Hippocampal formation (tissue), 2 donors: ENCODE measurements at regions not wholly inside any gene's neighbourhood (a gene's known extent, or its start where the extent isn't known, plus 50 kb on each side); places are given as distances from the start of the nearest gene placed in this dataset.
"Not testable (repeated sequence)": the region's sequence is repeated elsewhere in the genome, so short reads cannot be mapped to it uniquely, and the experiment has no call there.

Experiments used
- DNase-seq, 2 donors: peaks; one replicate each; lab custom pipeline; 2025; lab: John Stamatoyannopoulos, UW

DNA sequence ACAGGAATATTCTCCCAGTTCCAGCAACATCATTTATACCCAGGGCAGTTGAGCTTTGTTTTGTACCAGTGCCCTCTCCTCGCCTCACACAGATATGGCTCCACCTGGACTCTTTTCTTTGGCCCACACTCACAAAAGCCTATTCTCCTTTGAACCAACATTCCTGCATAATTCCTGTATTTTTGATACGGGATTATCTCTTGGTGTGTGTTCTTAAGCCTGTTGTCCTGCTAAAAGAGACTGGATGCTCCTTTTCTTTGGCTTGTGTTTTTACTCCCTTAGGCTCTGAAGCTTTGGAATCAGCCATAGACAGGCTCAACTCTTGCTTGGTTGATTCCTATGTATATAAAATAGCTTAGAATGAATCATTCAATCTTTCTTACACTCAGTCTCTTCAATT is 305.4 kb upstream of the SATB1 start:
- no peak for DNase-seq

DNA sequence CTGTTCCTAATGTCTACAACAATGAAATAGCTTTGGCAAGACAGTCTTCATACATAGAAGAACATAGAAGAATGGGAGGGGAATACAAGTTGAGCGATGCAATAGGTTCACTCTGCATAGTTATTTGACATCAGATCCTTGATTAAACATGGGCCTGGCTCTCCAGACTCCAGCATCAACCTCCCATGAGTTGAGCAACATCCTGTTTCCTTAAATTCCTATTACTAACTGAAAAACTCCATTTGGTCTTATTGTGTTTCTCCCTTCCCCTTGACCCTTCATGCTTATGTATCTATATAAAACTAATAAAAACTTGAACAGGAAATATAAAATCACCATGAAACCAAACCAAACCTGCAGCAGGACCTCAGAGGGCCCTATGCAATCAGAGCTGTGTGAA is 304.5 kb upstream of the SATB1 start:
- DNase-seq = no peak

DNA sequence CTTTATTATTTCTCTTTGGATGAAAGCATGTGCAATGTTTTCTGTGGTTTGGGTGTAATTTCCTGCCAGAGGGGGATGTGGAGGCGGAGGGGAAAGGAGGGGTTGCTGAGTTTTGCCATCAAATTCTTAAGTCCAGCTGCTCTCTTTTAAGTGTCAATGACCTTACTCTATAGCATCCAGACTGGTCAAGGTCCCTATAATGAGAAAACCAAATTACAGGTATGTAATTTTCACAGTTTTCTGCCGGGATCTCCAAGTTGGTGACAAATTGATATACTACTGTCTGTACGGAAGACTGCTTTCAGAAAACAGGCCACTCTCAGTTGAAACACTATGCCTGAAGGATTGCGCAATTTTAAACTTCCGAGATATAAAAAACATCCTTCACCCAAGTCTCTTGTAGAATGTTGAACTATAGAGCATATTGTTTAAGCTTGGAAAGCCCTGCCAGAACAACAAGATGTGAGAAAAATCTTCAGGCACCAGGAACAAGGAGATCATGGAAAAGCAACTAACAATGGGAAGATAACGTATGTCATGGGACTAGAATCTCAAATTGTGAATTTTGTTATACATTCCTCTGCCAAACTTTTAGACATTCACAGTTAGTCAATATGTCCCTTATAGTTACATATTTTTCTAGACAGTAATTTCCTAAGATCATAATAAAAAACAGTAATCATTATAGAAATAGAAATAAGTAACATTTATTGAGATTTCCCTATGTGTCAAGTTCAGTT is 300.7 kb upstream of the SATB1 start:
- no peak for DNase-seq

DNA sequence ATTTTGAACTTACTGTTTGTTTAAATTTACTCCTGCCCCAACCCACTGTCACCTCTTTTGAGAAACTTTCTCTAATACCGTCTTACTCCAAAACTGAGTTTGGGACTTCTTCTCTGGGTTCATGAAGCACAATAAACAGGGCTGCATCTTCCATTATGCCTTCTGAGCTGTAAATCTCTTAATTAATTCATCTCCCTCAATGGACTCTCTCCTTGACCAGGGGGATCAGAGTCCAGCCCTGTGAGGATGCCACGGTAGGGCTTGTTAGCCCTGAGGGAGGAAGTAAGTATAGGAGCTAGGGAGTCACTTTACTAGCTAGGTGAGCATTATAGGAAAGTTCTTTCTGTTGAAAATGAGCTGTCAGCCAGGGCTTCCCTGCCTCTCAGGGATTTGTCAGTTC is 299.3 kb upstream of the SATB1 start:
- no peak for DNase-seq

DNA sequence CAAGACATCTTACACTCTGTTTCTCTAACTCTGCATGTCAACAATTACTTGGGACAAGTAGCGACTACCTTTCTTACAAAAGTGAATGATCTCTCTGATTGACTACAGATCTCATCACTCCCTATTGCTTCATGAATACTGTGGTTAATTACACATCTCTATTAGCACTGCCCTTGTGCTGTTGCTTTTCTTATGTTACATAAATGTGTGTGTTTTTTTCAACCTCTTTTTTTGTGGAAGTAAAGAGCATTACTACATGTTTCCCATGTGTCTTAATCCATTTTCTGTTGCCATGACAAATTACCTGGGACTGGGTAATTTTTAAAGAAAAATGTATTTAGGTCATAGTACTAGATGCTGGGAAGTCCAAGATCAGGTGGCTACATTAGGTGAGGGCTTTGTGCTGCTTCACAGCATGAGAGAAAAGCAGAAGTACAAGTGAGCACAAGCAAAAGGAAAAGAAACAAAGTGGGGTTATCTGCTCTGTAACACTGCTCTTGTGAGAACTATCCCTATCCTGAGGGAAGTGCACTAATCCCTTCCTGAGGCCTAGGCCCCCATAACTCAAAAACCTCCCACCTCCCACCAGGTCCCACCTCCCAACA is 298.2 kb upstream of the SATB1 start:
- no peak for DNase-seq

DNA sequence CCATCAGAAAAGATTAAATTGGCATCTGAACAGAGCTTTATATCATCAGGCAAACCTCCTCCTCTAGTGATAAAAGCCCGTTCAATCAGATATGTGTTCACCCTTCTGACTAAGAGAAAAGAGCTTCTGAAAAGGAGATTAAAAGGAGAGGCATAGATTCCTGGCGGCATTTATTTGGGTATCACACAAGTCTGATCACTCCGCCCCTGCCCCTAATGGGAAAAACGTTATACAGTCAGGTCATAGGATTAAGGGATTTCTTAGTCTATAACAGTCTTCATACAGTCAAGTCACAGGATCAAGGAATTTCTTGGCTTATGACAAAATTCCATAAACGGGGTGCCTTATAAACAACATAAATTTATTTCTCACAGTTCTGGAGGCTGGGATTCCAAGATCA is 295.4 kb upstream of the SATB1 start:
- DNase-seq = no peak

DNA sequence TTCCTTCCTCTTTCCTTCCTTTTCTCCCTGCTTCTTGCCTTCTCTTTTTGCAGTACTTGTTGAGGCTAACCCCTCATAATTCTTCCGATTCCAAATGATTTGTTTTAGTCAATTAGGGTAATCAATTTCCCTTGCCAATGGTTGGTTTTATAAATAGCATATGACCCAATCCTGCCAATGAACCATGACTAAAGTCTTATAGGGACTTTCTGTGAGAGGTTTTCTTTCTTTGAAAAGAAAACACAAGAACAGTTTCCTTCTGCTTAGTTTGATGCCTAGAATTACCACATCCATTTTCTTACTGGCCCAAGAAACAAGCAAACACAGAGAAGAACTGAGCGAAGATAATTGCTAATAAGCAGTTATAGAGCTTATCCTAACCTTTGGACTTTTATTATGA is 292.5 kb upstream of the SATB1 start:
- no peak for DNase-seq

DNA sequence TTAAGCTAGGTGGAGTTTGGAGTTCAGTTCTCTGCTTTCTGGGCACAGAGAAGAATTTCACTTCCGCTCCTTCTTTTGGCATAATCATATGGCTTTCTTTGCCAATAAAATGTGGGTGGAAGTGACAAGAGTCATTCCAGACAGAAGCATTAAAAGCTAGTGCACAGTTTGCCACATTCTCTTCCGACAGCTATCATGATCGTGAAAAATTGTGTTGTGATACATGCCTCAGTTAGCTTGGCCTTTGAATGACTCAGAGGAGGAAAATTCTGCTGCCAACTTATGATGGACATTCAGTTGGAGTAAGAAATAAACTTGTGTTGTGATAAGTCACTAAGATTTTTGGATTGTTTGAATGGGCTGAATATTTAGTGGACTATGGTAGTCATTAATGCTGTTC is 291.7 kb upstream of the SATB1 start:
- DNase-seq = no peak

DNA sequence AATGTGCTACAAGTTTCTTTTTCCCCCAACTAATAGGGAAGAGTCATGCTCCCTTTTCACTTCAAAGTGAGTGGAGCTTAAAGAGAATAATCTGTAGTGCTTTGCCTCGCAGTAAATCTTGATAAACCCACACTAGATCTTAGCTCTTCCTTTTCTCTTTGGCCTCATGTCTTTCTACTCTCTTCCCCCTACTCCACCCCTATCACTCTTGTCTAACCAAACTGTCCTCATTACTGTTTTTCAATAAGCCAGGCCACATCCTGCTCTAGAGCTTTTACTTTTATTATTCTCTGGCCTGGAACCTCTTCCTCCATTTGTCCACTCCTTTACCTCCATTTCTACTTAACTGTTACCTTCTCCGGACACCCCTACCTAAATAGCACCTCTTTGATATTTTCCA is 291.0 kb upstream of the SATB1 start:
- DNase-seq = no peak

DNA sequence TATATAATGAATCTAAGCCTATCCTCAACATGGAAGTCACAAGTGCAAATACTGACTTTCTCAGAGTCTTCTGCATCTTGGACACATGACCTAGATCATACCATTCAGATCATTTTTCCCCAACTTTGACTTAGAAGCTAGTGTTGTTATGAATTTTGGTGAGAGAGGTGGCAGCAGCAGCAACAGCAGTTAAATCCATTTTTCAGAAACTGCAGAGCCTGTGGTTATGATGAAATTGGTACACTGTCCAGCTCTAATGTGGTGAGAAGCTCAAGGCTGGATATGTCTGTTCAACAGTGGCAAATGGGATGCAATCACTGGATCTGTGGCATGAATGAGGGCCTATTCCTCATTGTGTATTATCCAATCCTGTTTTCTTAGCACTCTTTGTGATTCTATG is 290.1 kb upstream of the SATB1 start:
- DNase-seq = no peak

DNA sequence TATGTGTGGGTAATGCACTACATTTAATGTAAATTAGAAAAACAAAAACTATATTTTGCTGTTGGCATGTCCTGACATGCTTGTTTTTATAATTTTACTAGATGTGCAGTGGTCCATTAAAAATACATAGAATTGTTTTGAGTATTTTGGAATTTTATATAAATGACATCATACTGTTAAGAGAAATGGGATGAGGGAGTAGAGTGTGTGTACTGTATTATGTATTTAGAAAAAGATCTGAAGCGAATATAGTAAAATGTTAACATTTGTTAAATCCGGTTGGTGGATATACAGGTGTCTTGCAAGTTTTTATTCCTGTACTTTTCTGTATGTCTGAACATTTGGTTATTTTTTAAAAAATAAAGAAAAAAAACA is 288.4 kb upstream of the SATB1 start:
- no peak for DNase-seq

DNA sequence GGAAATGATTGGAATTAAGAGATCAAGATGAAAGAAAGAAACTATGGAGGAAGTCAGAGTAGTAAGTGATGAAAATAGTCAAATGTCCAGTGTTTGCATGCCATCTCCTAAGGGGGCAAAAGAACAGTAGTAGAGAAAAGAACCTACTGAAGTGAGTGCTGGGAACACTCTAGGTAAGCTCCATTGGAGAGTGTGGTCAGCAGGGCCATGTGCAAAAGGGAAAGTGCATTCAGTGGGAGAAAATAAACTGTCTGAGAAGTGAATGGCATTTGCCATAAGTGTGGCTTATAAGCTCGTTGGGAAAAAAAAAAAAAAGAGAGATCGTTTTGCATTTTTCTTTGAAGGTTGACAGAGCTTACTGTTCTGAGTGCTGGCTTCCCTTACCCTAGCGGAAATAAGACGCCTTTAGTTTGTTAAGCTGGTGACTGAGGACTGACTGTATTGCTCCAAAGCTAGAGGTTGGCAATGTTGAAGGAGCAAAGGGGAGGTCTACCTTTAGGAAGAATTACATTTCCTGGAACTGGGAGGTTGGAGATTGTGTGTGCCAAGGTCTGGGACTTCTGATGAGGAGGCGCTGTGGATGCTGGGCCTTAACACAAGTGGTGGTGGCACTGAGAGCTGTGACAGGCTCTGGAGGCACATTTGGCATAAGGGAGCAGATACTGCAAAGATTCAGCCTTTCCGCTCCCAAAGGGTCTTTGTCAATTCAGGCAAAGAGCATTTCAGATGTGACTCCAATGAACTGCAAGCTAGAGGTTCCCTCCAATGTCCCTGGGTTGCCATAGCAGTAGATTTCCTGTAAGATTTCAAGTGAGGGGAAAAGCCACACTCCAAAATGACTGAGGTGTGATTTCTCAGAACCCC is 287.8 kb upstream of the SATB1 start:
- no peak for DNase-seq

DNA sequence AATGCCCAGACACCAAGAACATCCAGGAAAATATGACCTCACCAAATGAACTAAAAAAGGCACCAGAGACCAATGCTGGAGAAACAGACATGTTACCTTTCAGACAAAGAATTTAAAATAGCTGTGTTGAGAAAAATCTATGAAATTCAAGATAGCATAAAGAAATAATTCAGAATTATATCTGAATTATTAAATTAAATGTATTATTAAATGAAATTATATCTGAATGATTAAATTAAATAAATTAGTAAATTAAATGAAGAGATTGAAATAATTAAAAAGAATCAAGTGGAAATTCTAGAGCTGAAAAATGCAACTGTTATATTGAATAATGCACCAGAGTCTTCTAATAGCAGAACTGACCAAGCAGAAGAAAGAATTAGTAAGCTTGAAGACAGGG is 279.2 kb upstream of the SATB1 start:
- DNase-seq = no peak

DNA sequence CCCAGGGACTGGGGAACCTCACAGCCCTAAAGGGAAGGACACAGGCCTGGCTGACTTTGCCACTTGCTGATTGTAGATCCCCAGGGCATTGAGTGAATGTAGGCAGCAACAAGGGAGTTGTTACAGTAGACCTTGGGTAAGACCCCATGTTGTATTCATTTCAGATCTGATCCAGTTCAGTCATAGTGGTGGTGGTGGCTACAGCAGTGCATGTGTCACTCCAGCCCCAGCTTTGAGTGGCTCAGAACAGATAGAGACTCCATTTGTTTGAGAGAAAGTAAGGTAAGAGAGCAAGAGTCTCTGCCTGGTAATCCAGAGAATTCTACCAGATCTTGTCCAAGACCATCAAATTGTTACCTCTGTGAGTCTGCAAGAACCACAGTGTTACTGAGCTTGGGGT is 278.7 kb upstream of the SATB1 start:
- no peak for DNase-seq

DNA sequence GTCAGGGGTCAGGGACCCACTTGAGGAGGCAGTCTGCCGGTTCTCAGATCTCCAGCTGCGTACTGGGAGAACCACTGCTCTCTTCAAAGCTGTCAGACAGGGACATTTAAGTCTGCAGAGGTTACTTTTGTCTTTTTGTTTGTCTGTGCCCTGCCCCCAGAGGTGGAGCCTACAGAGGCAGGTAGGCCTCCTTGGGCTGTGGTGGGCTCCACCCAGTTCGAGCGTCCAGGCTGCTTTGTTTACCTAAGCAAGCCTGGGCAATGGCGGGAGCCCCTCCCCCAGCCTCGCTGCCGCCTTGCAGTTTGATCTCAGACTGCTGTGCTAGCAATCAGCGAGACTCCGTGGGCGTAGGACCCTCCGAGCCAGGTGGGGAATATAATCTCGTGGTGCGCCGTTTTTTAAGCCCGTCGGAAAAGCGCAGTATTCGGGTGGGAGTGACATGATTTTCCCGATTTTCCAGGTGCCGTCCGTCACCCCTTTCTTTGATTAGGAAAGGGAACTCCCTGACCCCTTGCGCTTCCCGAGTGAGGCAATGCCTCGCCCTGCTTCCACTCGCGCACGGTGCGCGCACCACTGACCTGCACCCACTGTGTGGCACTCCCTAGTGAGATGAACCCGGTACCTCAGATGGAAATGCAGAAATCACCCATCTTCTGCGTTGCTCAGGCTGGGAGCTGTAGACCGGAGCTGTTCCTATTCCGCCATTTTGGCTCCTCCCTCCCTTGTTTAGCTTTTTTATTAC is 268.6 kb upstream of the SATB1 start:
- DNase-seq = not testable (repeated sequence)

DNA sequence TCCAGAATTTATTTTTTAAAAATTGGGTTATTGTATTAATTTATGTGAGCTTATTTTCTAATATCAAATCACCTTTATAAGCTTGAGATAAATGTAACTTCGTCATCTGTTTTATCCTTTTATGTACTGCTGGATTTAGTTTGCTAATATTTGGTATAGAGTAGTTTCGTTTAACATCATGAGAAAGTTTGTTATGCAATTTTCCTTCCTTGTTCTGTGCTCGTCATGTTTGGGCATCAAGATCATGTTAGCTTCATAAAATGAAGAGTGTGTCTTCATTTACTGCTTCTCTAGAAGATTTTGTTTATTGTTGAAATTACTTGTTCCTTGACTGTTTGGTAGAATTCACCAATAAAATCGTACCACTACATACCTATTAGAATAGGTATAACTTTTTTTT is 262.1 kb upstream of the SATB1 start:
- DNase-seq = no peak

DNA sequence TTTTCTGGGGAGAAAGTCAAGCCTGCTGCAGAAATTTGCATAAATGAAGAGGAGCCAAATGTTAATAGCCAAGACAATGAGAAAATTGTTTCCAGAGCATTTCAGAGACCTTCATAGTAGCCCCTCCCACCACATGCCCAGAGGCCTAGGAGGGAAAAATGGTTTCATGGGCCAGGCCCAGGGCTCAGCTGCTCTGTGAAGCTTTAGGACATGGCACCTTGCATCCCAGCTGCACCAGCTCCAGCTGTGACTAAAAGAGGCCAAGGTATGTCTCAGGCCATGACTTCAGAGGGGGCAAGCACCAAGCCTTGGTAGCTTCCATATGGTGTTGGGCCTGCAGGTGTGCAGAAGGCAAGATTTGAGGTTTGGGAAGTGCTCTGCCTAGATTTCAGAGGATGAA is 258.8 kb upstream of the SATB1 start:
- no peak for DNase-seq

DNA sequence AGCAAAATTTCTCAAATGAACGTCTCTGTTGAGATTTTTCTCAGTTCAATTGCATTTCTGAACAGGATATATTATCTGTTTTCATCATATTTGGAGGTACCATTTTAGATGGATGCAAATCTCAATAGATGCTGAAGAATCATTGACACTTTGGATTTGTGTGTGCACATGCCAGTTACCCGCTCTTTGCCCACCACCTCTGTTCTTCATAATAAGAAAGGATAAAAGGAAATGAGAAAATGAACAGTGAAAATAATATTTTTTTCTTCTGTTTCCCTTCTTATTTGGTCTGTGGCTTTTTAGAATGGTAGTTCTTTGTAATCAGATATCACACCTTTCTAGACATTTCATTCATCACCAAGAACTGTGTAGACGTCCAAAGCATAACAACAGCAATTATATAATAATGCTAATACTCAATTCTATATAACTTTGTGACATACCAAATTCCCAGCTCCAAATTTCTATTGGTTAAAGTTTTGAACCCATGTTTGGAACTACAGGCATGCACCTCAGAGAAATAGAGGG is 256.7 kb upstream of the SATB1 start:
- DNase-seq = no peak

DNA sequence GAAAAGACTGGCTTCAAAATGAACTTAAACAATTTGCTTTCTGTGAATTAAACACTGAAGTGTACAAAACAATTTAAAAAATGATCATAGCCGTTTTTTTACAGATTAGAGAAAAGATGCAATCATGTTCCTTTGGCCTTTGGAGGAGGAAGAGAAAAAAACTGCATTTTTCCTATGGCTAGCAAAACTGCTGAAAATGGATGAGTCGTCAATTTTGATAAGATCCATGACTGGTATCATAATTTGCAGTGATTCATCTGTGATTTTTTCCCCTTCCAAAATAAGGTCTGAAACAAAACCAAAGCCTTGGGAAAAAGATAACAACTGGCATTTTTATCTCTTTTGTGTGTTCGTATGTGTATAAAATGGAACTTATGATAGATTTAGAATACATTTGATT is 255.6 kb upstream of the SATB1 start:
- no peak for DNase-seq

DNA sequence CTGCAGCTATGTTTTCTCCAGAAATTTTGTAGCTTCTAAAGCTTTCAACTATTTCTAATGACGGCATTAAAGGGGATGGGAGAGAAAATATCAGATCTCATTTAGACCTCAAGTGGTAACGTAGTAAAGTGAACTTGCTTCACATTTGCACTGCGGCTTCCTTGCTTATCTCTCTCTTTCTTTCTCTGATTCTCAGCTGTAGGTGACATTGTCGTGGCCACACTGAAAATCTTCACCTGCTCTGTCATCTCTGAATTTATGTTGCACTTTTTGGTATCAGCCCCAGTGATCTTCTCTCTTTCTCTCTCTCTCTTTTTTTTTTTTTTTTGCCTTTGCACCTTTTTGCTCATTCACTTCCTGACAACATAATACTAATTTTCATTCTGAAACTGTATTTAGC is 254.1 kb upstream of the SATB1 start:
- no peak for DNase-seq

DNA sequence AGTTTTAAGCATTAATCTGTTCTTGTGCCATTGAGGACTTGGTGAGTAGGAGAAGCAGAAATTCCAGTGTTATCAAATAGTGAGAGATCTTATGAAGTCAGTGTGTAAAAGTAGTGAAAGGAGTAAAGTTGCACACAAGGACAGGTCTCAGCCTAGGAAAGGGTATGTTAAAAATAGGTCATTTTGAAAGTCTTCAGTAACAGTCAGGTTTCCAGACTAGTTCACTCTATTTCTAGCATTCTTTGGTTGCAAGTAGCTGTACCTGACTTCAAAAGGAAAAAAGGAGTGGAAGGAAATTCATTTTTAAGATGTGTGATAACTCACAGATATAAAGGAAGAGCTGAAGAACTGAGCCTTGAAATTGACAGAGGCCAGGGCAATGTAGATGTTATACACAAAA is 250.1 kb upstream of the SATB1 start:
- DNase-seq = no peak

DNA sequence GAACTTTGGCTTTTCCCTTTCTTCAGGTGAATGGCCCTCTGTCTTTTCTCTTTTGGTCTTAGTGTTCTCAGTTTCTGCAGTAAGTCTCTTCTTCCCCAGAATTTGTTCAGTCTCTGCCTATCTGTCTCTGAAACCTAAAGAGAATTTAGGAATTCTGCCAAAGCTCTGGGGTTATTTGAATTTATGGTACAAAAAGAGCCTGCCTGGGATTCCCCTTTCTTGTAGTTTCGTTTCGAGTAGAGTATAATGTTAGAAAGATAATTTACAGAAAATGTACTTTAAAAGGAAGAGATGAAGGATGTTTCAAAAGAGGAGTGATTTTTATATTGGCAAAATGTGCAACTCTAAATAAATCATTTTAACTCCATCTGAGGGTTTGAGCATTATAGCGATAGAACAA is 247.4 kb upstream of the SATB1 start:
- DNase-seq = no peak
